Activated B cell treated with CpG ODN at 0.5 μM for 24 hours (primary cell): ENCODE measurements at regions not wholly inside any gene's neighbourhood (a gene's known extent, or its start where the extent isn't known, plus 50 kb on each side); places are given as distances from the start of the nearest gene placed in this dataset.

Source experiments
- ATAC-seq: fragments of 200-7000 bp; cut with Tn5 transposase; one replicate; pipeline ENCODE4 v1.10.0; 2021; ENCODE audit warnings: low read depth, mild to moderate bottlenecking, moderate library complexity
- CTCF ChIA-PET: fragments of 350-600 bp; sonication (Branson Sonifier 250); formaldehyde crosslinking; loops from one replicate; lab custom pipeline; 2021; ENCODE audit warnings: antibody characterized with exemption; lab: Charles Lee
- POLR2A ChIA-PET: fragments of 350-600 bp; sonication (Branson Sonifier 250); formaldehyde crosslinking; loops from one replicate; lab custom pipeline; 2021; ENCODE audit warnings: antibody characterized with exemption; lab: Charles Lee
- DNase-seq: peaks from one replicate; pipeline ENCODE4 v3.0.0; 2022
- H3K27ac Mint-ChIP-seq: one replicate; pipeline ENCODE4 v1.8.0; 2020; ENCODE audit warnings: mixed read lengths
- H3K27me3 Mint-ChIP-seq: one replicate; pipeline ENCODE4 v1.8.0; 2021; ENCODE audit warnings: mixed read lengths
- H3K36me3 Mint-ChIP-seq: one replicate; pipeline ENCODE4 v1.8.0; 2021; ENCODE audit warnings: low read depth, mixed read lengths
- H3K4me1 Mint-ChIP-seq: one replicate; pipeline ENCODE4 v1.8.0; 2021; ENCODE audit warnings: mixed read lengths
- H3K4me3 Mint-ChIP-seq: one replicate; pipeline ENCODE4 v1.8.0; 2020; ENCODE audit warnings: mild to moderate bottlenecking, mixed read lengths
- H3K9me3 Mint-ChIP-seq: one replicate; pipeline ENCODE4 v1.8.0; 2020; ENCODE audit warnings: mixed read lengths
- CTCF ChIP-seq: fragments of 200-600 bp; IDR thresholded peaks from one replicate; pipeline ENCODE4 v1.8.0; 2022; ENCODE audit warnings: antibody characterized with exemption, mild to moderate bottlenecking
- intact Hi-C: fragments of 100-400 bp; cut with micrococcal nuclease; formaldehyde crosslinking; loops from one replicate; pipeline ENCODE4 v1.15.1; 2024

DNA sequence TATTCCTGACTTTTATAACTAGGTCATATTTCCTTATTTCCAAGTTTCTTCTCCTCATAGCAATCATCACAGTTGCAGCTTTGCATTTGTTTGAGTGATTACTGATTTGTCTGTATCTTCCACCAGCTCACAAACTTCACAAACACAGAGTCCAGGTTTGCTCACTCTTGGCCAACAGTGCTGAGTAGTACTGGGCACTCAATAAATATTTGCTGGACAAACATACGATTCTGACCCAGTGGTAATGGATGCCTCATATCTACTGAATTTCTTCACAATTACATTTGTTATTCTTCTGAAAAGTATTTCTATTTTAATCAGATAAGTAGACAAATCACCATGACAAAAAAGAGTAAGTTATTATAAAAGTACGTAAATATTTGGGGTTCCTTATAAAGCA lies 516.3 kb downstream of the TDRD15 start:
- DNase-seq (no peak), ATAC-seq (no peak)
- no peak overlapping the region for H3K4me3 Mint-ChIP-seq
- H3K27ac Mint-ChIP-seq = no peak overlapping the region
- H3K27me3 Mint-ChIP-seq = no peaks in the 10 kb centered on the region
- no peaks in the 10 kb centered on the region for H3K4me1 Mint-ChIP-seq
- CTCF ChIA-PET = no interaction called here
- TF ChIP-seq CTCF = no peak
- no peaks in the 10 kb centered on the region for H3K9me3 Mint-ChIP-seq
- H3K36me3 Mint-ChIP-seq = no peaks in the 10 kb centered on the region
- POLR2A ChIA-PET = no interaction called here
- intact Hi-C loops = no loop called here

GRCh38 chr2:21642647-21643046 lies 518.9 kb downstream of the TDRD15 start:
- ChIA-PET POLR2A (no interaction called here), CTCF (no interaction called here)
- H3K4me1 Mint-ChIP-seq = no peaks in the 10 kb centered on the region
- H3K4me3 Mint-ChIP-seq = no peak overlapping the region
- intact Hi-C loops = no loop called here
- ATAC-seq (no peak), DNase-seq (no peak)
- H3K36me3 Mint-ChIP-seq = no peaks in the 10 kb centered on the region
- no peaks in the 10 kb centered on the region for H3K9me3 Mint-ChIP-seq
- H3K27me3 Mint-ChIP-seq = no peaks in the 10 kb centered on the region
- no peak for TF ChIP-seq CTCF
- H3K27ac Mint-ChIP-seq = no peak overlapping the region

DNA sequence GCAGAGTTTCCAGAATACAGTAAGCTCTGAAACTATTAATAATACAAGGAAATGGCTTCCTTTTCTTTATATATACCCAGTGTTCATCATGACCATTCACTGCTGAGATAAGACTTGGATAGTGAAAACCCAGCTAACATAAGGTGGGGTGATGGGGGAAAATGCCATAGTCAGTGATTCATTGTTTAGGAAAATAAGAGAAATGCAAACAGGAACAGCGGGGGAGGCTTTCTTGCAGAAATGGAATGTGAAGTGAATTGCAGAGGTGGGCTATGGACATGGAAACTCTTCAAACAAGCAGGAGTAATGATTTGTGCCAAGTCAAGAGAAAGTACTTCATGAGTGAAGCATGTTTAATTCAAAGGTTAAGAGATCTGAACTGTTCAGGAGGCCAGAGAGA lies 519.4 kb downstream of the TDRD15 start:
- intact Hi-C loops = no loop called here
- ChIA-PET POLR2A (no interaction called here), CTCF (no interaction called here)
- Mint-ChIP-seq H3K27me3 (no peaks in the 10 kb centered on the region), H3K36me3 (no peaks in the 10 kb centered on the region), H3K9me3 (no peaks in the 10 kb centered on the region), H3K4me1 (no peaks in the 10 kb centered on the region), H3K27ac (no peak overlapping the region), H3K4me3 (no peak overlapping the region)
- no peak for DNase-seq
- TF ChIP-seq CTCF = no peak
- ATAC-seq = no peak

GRCh38 chr2:21644266-21644665 lies 520.5 kb downstream of the TDRD15 start:
- DNase-seq = no peak
- ATAC-seq = no peak
- TF ChIP-seq CTCF = no peak
- ChIA-PET CTCF (no interaction called here), POLR2A (no interaction called here)
- Mint-ChIP-seq H3K9me3 (no peaks in the 10 kb centered on the region), H3K27ac (no peak overlapping the region), H3K36me3 (no peaks in the 10 kb centered on the region), H3K4me1 (no peaks in the 10 kb centered on the region), H3K4me3 (no peak overlapping the region), H3K27me3 (no peaks in the 10 kb centered on the region)
- intact Hi-C loops = no loop called here

GRCh38 chr2:21646345-21646744 lies 522.6 kb downstream of the TDRD15 start:
- Mint-ChIP-seq H3K9me3 (no peaks in the 10 kb centered on the region), H3K27ac (no peak overlapping the region), H3K4me1 (no peaks in the 10 kb centered on the region), H3K27me3 (no peaks in the 10 kb centered on the region), H3K4me3 (no peak overlapping the region), H3K36me3 (no peaks in the 10 kb centered on the region)
- CTCF ChIA-PET = no interaction called here
- DNase-seq (no peak), ATAC-seq (no peak)
- intact Hi-C loops = no loop called here
- TF ChIP-seq CTCF = no peak
- POLR2A ChIA-PET = no interaction called here
